Sigmoid colon (tissue), 3 donors: ENCODE measurements at regions not wholly inside any gene's neighbourhood (a gene's known extent, or its start where the extent isn't known, plus 50 kb on each side); places are given as distances from the start of the nearest gene placed in this dataset.
A peak's percentile ranks its signal among the peaks of the same experiment; 100 is the strongest.

Experiments used
- CTCF ChIP-seq, 4 experiments: fragments of 450-650 bp in 3 of 4; fragments of 200-600 bp in 1 of 4; IDR thresholded peaks; one replicate each; pipeline ENCODE4 v1.5.1; 2016 to 2019; ENCODE audit warnings: antibody characterized with exemption in 4 of 4, mild to moderate bottlenecking in 3 of 4, moderate library complexity in 2 of 4
- POLR2A ChIP-seq, 2 donors: fragments of 450-650 bp; IDR thresholded peaks; one replicate each; pipeline ENCODE4 v1.6.1; 2016; ENCODE audit warnings: antibody characterized with exemption in 2 of 2, mild to moderate bottlenecking in 2 of 2, moderate library complexity in 2 of 2

- TF ChIP-seq CTCF (IDR thresholded peaks at IDR 0.05) (peak; percentile 31 to 82 (median 50)), POLR2A (IDR thresholded peaks at IDR 0.05) (no peak)
Observed at GRCh38 chr6:138692058-138692977, 81.3 kb upstream of the CCDC28A start.
